Large intestine (tissue), 3 donors: ENCODE measurements at regions not wholly inside any gene's neighbourhood (a gene's known extent, or its start where the extent isn't known, plus 50 kb on each side); places are given as distances from the start of the nearest gene placed in this dataset.

Experiments used
- DNase-seq, 2 donors: peaks; one replicate each; pipeline versions ENCODE4 v3.0.0 to v3.0.0-alpha.2; 2013
- H3K27ac ChIP-seq: one replicate; pipeline ENCODE4 v1.5.1; 2013; ENCODE audit warnings: low read length
- H3K27me3 ChIP-seq: 2 replicates; pipeline ENCODE4 v1.6.1; 2013; ENCODE audit warnings: low read length; ENCODE audit not compliant: control insufficient read depth, insufficient read depth
- H3K36me3 ChIP-seq: 2 replicates; pipeline ENCODE4 v1.6.1; 2013; ENCODE audit warnings: low read length; ENCODE audit not compliant: control insufficient read depth, insufficient read depth
- H3K4me1 ChIP-seq: one replicate; pipeline ENCODE4 v1.6.1; 2013; ENCODE audit warnings: low read length; ENCODE audit not compliant: control insufficient read depth, insufficient read depth
- H3K4me3 ChIP-seq: one replicate; pipeline ENCODE4 v1.5.1; 2013; ENCODE audit warnings: low read length
- H3K9me3 ChIP-seq: one replicate; pipeline ENCODE4 v1.6.1; 2013; ENCODE audit warnings: mild to moderate bottlenecking, low read depth, low read length, moderate library complexity; ENCODE audit not compliant: control insufficient read depth
- WGBS: methylation state at CpG from one replicate; pipeline ENCODE4 v1.1.5; 2013; ENCODE audit warnings: low lambda C conversion rate; ENCODE audit not compliant: insufficient coverage; 5-methylcytosine and 5-hydroxymethylcytosine counted together

DNA sequence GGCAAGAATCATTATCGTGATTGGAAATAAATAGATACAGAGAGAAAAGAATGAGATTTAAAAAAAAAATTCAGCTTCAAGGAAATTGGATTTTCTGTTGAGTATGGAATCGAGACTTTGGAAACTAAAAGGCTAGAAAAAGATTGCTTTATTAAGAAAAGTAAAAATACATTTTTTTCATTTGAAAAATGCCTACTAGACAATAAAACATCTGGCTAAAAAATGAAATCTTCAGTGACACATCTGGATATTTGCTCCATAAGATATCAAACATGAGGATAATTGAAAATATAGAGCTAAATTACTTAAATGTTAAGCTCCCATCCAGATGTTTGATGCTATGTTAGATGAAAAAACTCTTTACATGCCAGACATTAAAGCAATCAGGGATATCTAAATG lies 879.5 kb downstream of the TSN start:
- Histone ChIP-seq H3K4me1 (no peaks in the 10 kb centered on the region), H3K9me3 (no peaks in the 10 kb centered on the region), H3K4me3 (no peak overlapping the region), H3K27me3 (no peaks in the 10 kb centered on the region), H3K27ac (no peak overlapping the region), H3K36me3 (no peaks in the 10 kb centered on the region)
- no peak for DNase-seq
- WGBS: 91% methylated on average over 2 of the region's 2 CpGs

DNA sequence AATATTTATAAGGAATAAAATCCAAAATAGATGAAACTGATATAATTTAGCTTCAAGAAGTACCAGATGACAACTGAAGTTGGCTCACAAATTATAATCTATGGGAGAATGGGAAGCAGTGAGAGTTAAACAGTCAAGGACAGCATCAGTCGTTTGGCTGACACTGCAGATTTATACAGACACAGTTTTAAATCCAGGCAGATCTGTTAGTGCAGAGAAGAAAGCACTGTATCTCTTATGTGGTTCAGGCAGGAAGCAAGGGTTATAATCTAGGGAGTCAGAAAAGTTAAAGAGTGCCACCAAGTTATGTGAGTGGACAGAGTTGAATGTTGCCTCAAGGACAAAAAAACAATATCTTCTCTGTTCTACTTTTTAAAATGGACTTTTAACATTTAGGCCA lies 880.2 kb downstream of the TSN start:
- no peak overlapping the region for H3K27ac ChIP-seq
- no peaks in the 10 kb centered on the region for H3K9me3 ChIP-seq
- no peaks in the 10 kb centered on the region for H3K4me1 ChIP-seq
- no peaks in the 10 kb centered on the region for H3K36me3 ChIP-seq
- no peak overlapping the region for H3K4me3 ChIP-seq
- DNase-seq: no peak
- no CpG with 5 or more reads among the region's 1 CpG for WGBS
- no peaks in the 10 kb centered on the region for H3K27me3 ChIP-seq

DNA sequence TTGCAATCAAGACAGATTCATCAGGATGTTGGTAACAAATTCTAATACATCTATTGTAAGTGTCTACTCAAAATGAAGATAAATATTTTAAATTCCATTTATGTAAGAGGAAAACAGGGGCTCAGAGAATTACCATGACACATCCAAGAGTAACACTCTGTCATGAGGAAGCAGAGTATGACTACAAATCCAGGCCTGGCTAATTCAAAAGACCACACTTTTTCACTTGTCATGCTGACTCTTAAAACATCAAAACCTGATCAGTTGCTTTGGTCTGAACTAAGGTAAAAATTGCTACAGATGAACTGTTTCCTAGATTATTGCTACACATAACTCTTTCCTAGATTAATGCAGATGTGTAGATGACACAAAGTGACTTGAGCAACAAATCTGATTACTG lies 880.6 kb downstream of the TSN start:
- H3K36me3 ChIP-seq: no peaks in the 10 kb centered on the region
- H3K27me3 ChIP-seq: no peaks in the 10 kb centered on the region
- no peaks in the 10 kb centered on the region for H3K4me1 ChIP-seq
- no peaks in the 10 kb centered on the region for H3K9me3 ChIP-seq
- no peak overlapping the region for H3K27ac ChIP-seq
- H3K4me3 ChIP-seq: no peak overlapping the region
- DNase-seq: no peak

DNA sequence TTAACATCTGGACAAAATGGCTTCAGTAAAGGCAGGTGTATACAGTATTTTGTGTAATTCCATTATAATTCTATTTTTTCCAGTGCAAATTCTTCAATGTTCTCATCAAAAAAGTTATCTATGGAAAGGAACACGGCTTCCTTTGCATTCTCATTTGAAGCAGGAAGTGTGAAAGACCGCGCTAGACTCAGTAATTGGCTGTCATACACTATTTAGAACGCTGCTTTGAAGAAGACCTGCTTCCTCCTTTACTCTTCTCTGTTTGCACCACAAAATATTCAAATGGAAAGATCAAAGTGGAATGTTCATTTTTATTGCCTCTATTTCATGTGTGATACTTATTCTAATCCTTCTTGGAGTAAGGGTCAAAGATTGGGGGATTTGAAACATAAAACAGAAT lies 883.7 kb downstream of the TSN start:
- Histone ChIP-seq H3K36me3 (no peaks in the 10 kb centered on the region), H3K4me3 (no peak overlapping the region), H3K4me1 (no peaks in the 10 kb centered on the region), H3K27ac (no peak overlapping the region), H3K9me3 (no peaks in the 10 kb centered on the region), H3K27me3 (no peaks in the 10 kb centered on the region)
- no peak for DNase-seq
- WGBS: no CpG with 5 or more reads among the region's 4 CpGs

DNA sequence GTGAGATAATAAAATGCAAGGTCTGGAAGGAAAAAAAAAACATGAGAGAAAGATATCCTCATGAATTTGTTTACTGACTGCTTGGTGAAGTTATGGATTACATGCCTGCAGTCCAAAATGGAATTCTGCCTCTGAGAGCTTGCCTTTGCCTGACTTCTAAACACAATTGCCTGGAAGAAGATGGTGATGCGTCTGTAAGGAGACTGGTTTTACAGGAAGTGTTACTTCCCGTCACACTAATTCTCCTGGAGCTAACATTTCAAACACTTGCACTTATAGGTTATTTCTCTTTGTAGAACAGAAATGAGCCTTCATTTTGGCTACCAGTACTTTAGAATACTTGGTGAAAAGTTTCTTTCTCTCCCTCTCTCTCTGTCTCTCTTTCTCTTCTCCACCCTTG lies 884.3 kb downstream of the TSN start:
- no peaks in the 10 kb centered on the region for H3K27me3 ChIP-seq
- no peaks in the 10 kb centered on the region for H3K4me1 ChIP-seq
- H3K27ac ChIP-seq: no peak overlapping the region
- DNase-seq: no peak
- no peaks in the 10 kb centered on the region for H3K36me3 ChIP-seq
- no peaks in the 10 kb centered on the region for H3K9me3 ChIP-seq
- H3K4me3 ChIP-seq: no peak overlapping the region
- WGBS: no CpG with 5 or more reads among the region's 2 CpGs

DNA sequence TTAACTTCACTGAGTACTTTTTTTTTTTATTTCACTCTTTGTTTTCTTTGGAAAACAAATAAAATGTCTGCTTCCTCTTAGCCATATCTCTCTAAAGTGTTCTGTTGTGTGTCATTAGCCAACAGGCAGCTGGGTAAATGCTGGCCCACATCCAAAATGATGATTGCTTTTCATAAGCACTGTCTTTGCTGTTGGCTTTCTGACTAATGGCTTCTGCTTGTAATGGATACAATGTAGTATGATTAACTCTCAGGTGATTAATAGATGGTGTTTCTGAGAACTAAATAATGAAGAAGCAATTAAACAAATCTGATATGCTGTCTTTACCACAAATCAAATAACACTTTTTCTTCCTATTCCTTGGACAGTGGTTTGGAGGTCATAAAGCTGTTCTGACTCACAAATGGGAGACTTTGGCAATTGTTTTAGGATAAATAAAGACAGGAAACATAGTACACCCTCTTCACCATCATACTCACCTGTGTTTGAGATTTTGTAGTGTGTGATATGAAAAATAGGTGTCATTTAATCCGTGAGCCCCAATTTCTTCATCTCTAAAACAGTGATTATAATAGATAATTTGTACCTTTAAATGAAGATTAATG lies 888.4 kb downstream of the TSN start:
- no peaks in the 10 kb centered on the region for H3K36me3 ChIP-seq
- H3K4me1 ChIP-seq: no peaks in the 10 kb centered on the region
- no CpG with 5 or more reads among the region's 1 CpG for WGBS
- H3K27ac ChIP-seq: no peak overlapping the region
- H3K4me3 ChIP-seq: no peak overlapping the region
- DNase-seq: peak; percentile 8 to 18
- no peaks in the 10 kb centered on the region for H3K27me3 ChIP-seq
- H3K9me3 ChIP-seq: no peaks in the 10 kb centered on the region

DNA sequence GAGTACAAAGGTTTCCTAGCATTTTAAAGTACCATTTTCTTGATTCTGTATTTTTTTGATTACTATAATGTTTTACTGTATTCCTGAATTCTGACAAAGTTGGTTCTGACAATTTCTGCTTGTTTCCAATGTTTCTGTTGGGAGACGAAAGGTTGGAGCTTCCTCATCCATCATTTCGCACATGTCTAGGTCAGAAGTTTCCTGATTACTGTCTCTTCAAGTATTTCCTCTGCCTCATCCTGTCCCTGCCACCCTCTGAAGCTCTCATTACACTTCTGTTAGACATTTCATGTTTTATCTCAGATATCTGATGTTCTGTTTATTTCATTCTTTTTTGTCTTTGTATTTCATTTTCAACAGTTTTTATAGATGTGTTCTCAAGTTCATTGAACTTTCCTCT lies 895.8 kb downstream of the TSN start:
- Histone ChIP-seq H3K27me3 (no peaks in the 10 kb centered on the region), H3K36me3 (no peaks in the 10 kb centered on the region), H3K9me3 (no peaks in the 10 kb centered on the region), H3K4me3 (no peak overlapping the region), H3K27ac (no peak overlapping the region), H3K4me1 (no peaks in the 10 kb centered on the region)
- DNase-seq: no peak
- 86% methylated on average over 2 of the region's 2 CpGs for WGBS

DNA sequence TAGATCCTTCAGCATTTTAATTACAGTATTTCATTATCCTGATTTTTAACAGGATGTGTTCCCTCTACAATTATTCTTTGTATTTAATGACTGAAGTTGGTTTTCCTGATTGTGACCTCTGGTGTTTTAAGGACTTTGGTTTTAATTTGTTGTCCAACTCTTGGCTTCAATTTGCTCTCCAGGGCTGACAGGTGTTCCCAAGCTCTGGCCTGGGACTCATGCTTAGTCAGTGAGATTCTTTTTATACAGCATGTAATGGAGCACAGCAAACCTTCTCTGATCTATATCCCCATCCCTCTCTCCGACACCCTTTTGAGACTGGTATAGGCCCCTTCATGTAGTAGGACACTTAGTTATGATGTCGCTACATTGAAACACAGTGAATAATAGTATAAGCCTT lies 896.3 kb downstream of the TSN start:
- Histone ChIP-seq H3K36me3 (no peaks in the 10 kb centered on the region), H3K27ac (no peak overlapping the region), H3K9me3 (no peaks in the 10 kb centered on the region), H3K4me1 (no peaks in the 10 kb centered on the region), H3K27me3 (no peaks in the 10 kb centered on the region), H3K4me3 (no peak overlapping the region)
- DNase-seq: no peak
- WGBS: no CpG with 5 or more reads among the region's 2 CpGs

DNA sequence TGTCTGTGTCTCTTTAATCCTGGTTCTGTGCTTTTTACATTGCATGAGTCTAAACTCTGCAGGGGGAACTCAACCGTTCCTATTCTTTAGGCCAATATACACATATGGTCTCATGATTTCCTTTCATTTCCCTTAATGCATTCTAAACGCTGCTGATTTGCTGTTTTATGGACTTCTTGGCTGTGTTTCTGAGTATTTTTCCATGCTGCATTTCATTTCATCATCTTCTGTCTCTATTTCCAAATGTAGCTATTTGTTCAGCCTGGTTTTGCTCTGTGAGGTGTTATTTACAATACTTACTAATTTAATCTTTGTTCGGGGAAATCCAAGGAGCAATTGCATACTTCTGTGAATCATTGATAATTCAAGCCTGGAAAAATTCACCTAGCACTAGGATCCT lies 897.2 kb downstream of the TSN start:
- no peak overlapping the region for H3K27ac ChIP-seq
- 90% methylated on average over 2 of the region's 3 CpGs for WGBS
- H3K27me3 ChIP-seq: no peaks in the 10 kb centered on the region
- no peak overlapping the region for H3K4me3 ChIP-seq
- no peaks in the 10 kb centered on the region for H3K9me3 ChIP-seq
- DNase-seq: no peak
- no peaks in the 10 kb centered on the region for H3K4me1 ChIP-seq
- no peaks in the 10 kb centered on the region for H3K36me3 ChIP-seq

DNA sequence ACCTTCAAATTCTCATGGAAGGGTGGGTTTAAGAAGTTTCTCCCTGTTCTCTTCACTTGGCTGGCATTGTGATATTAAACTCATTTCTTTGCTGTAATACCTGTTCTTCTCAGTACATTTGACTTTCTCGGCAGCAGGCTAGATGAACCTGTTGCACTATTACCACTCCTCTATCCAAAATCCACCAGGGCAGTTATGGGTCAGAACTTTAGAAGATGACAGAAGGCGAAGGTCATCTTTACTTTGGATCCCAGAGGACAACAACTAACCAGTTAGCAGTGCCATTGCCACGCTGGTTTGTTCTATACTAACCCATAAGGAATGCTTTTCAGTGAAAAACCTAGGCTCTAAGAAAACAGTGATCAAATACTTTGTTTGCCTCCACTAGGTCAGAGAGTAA lies 901.0 kb downstream of the TSN start:
- no peak overlapping the region for H3K27ac ChIP-seq
- WGBS: no CpG with 5 or more reads among the region's 3 CpGs
- H3K9me3 ChIP-seq: no peaks in the 10 kb centered on the region
- H3K4me1 ChIP-seq: no peaks in the 10 kb centered on the region
- no peak for DNase-seq
- H3K27me3 ChIP-seq: peaks cover 17% of the 10 kb centered on the region
- H3K4me3 ChIP-seq: no peak overlapping the region
- H3K36me3 ChIP-seq: no peaks in the 10 kb centered on the region

DNA sequence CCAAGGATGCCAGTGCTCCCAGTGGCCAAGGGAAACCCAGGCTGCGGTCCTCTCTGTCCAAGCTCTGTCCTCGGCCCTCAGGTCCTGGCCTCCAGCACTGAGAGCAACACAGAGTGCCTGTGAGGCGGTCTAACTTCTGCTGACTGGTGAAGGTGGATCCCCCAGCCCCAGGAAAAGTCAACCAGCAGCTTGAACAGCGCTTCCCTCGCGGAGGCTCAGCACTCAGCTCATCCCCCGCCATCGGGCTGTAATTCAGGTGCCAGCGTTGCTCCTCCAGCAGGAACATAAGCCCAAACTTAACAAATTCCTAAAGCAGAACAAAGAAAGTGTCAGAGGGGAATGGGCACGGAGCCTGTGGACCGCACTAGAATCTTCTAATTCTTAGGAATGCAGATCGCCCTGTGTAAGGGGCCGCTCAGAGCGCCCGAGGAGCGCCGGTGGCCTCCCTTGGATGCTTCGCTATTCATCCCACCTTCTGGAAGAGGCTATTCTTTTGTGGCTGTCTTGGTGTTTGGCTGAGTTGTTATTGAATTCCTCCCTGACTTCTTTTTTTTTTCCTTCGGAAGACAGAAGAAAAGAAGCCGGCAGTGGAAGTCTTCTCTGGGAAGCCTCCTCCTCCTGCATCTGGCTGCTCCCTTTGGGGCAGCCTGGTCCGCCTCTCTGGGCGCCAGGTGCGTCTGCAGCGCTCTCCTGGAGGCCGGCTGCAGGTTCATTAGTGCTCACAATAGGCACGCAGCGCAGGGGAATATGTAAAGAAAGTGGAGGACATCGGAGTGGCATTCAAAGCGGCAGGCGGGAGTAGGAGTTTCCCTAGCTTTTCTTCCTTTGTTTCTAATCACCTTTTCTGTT lies 905.6 kb downstream of the TSN start:
- peaks cover 20% of the 10 kb centered on the region for H3K27me3 ChIP-seq
- H3K4me3 ChIP-seq: no peak overlapping the region
- no peaks in the 10 kb centered on the region for H3K36me3 ChIP-seq
- H3K27ac ChIP-seq: no peak overlapping the region
- no peaks in the 10 kb centered on the region for H3K4me1 ChIP-seq
- no peak for DNase-seq
- H3K9me3 ChIP-seq: no peaks in the 10 kb centered on the region
- WGBS: no CpG with 5 or more reads among the region's 30 CpGs
